ENCODE measurements at regions not wholly inside any gene's neighbourhood (a gene's known extent, or its start where the extent isn't known, plus 50 kb on each side); places are given as distances from the start of the nearest gene placed in this dataset.

GRCh38 chr11:129728581-129728980 is 87.1 kb upstream of the TMEM45B start:
- no peak for TF ChIP-seq POLR2A (IDR thresholded peaks at IDR 0.05)
- TF ChIP-seq CTCF (IDR thresholded peaks at IDR 0.05): no peak
- TF ChIP-seq POLR2AphosphoS5 (IDR thresholded peaks at IDR 0.05): no peak

Data from sigmoid colon (tissue), 4 donors.